ENCODE measurements at regions not wholly inside any gene's neighbourhood (a gene's known extent, or its start where the extent isn't known, plus 50 kb on each side); places are given as distances from the start of the nearest gene placed in this dataset.

DNA sequence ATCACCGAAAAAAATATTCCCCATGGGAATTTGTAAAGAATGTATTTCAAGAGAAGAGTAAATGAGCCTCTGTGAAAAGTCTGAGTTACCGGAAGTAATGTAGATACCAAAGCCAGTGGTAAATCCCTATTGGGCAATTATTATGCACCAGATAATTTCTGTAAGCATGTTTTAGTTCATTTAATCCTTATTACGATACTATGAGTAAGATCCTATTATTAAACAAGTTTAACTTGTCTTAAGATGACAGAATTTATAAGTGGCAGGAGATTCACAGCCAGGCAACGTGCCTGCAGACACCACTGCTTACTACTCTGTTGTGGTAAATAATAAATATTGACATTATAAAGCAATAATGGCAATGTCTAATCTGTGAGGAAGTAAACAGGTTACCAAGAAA, 280.8 kb upstream of the RGPD4 start:
- Mint-ChIP-seq H3K9me3 (ENCODE audit: unreplicated experiment) (no peaks in the 10 kb centered on the region), H3K27ac (ENCODE audit: unreplicated experiment) (no peak overlapping the region), H3K36me3 (ENCODE audit: insufficient read depth, unreplicated experiment) (no peaks in the 10 kb centered on the region), H3K4me1 (ENCODE audit: low read depth, unreplicated experiment) (no peaks in the 10 kb centered on the region), H3K4me3 (ENCODE audit: unreplicated experiment) (no peak overlapping the region), H3K27me3 (ENCODE audit: insufficient read depth, unreplicated experiment) (no peaks in the 10 kb centered on the region)
- BruUV-seq (replicated peaks) = no TSS peak
- H3K27me3 ChIP-seq (replicated peaks; ENCODE audit: control insufficient read depth, insufficient read depth, low read length) = no peaks in the 10 kb centered on the region
- POLR2A ChIA-PET = no interaction called here
- TF ChIP-seq CTCF (IDR thresholded peaks at IDR 0.05; ENCODE audit: insufficient read depth in 1 of 2, low read depth in 1 of 2, low read length in 1 of 2, severe bottlenecking in 1 of 2, unreplicated experiment in 1 of 2) = no peak
- no peaks in the 10 kb centered on the region for H3K9me3 ChIP-seq
- H3K36me3 ChIP-seq (ENCODE audit: control insufficient read depth, insufficient read depth, low read length) = no peaks in the 10 kb centered on the region
- intact Hi-C loops (cut with micrococcal nuclease; ENCODE audit: unreplicated experiment) = no loop called here
- no peaks in the 10 kb centered on the region for H3K4me1 ChIP-seq
- H3K4me3 ChIP-seq (ENCODE audit: low read depth, low read length) = no peak overlapping the region
- CTCF ChIA-PET = no interaction called here
- DNase-seq = no peak

- no peaks in the 10 kb centered on the region for H3K36me3 ChIP-seq (ENCODE audit: control insufficient read depth, insufficient read depth, low read length)
- Mint-ChIP-seq H3K27me3 (ENCODE audit: insufficient read depth, unreplicated experiment) (no peaks in the 10 kb centered on the region), H3K9me3 (ENCODE audit: unreplicated experiment) (no peaks in the 10 kb centered on the region), H3K36me3 (ENCODE audit: insufficient read depth, unreplicated experiment) (no peaks in the 10 kb centered on the region), H3K4me1 (ENCODE audit: low read depth, unreplicated experiment) (no peaks in the 10 kb centered on the region), H3K4me3 (ENCODE audit: unreplicated experiment) (no peak overlapping the region), H3K27ac (ENCODE audit: unreplicated experiment) (no peak overlapping the region)
- POLR2A ChIA-PET = no interaction called here
- no peaks in the 10 kb centered on the region for H3K27me3 ChIP-seq (replicated peaks; ENCODE audit: control insufficient read depth, insufficient read depth, low read length)
- intact Hi-C loops (cut with micrococcal nuclease; ENCODE audit: unreplicated experiment) = no loop called here
- no peak overlapping the region for H3K4me3 ChIP-seq (ENCODE audit: low read depth, low read length)
- no TSS peak for BruUV-seq (replicated peaks)
- H3K9me3 ChIP-seq = no peaks in the 10 kb centered on the region
- no peak for DNase-seq
- CTCF ChIA-PET = no interaction called here
- H3K4me1 ChIP-seq = no peaks in the 10 kb centered on the region
- TF ChIP-seq CTCF (IDR thresholded peaks at IDR 0.05; ENCODE audit: insufficient read depth in 1 of 2, low read depth in 1 of 2, low read length in 1 of 2, severe bottlenecking in 1 of 2, unreplicated experiment in 1 of 2) = no peak
Observed at GRCh38 chr2:107548216-107548615, 278.5 kb upstream of the RGPD4 start.

- CTCF ChIA-PET = no interaction called here
Observed at GRCh38 chr2:107553046-107553445, 273.6 kb upstream of the RGPD4 start.

More at GRCh38 chr2:107553046-107553445, 273.6 kb upstream of the RGPD4 start:
- BruUV-seq (replicated peaks) = no TSS peak
- Histone ChIP-seq H3K4me1 (no peaks in the 10 kb centered on the region), H3K4me3 (ENCODE audit: low read depth, low read length) (no peak overlapping the region), H3K9me3 (peaks cover 17% of the 10 kb centered on the region), H3K36me3 (ENCODE audit: control insufficient read depth, insufficient read depth, low read length) (no peaks in the 10 kb centered on the region), H3K27me3 (replicated peaks; ENCODE audit: control insufficient read depth, insufficient read depth, low read length) (no peaks in the 10 kb centered on the region)
- TF ChIP-seq CTCF (IDR thresholded peaks at IDR 0.05; ENCODE audit: insufficient read depth in 1 of 2, low read depth in 1 of 2, low read length in 1 of 2, severe bottlenecking in 1 of 2, unreplicated experiment in 1 of 2) = no peak
- Mint-ChIP-seq H3K36me3 (ENCODE audit: insufficient read depth, unreplicated experiment) (no peaks in the 10 kb centered on the region), H3K27me3 (ENCODE audit: insufficient read depth, unreplicated experiment) (no peaks in the 10 kb centered on the region), H3K4me1 (ENCODE audit: low read depth, unreplicated experiment) (no peaks in the 10 kb centered on the region), H3K9me3 (ENCODE audit: unreplicated experiment) (peaks cover 23% of the 10 kb centered on the region), H3K4me3 (ENCODE audit: unreplicated experiment) (no peak overlapping the region), H3K27ac (ENCODE audit: unreplicated experiment) (no peak overlapping the region)
- DNase-seq = no peak
- POLR2A ChIA-PET = no interaction called here
- intact Hi-C loops (cut with micrococcal nuclease; ENCODE audit: unreplicated experiment) = no loop called here
